ENCODE measurements at regions not wholly inside any gene's neighbourhood (a gene's known extent, or its start where the extent isn't known, plus 50 kb on each side); places are given as distances from the start of the nearest gene placed in this dataset.

GRCh38 chr11:105193260-105193659, 53.7 kb upstream of the CARD18 start:
- DNase-seq (ENCODE audit: low read depth): no peak

GRCh38 chr11:105192115-105192514, 52.5 kb upstream of the CARD18 start:
- DNase-seq (ENCODE audit: low read depth): no peak

- peak; percentile 55 for DNase-seq (ENCODE audit: low read depth)
These were observed 50.0 kb upstream of the CARD18 start for GRCh38 chr11:105189581-105189980.

Data from renal cortical epithelial cell (primary cell).